Medulla oblongata (tissue), 1 donor: ENCODE measurements at regions not wholly inside any gene's neighbourhood (a gene's known extent, or its start where the extent isn't known, plus 50 kb on each side); places are given as distances from the start of the nearest gene placed in this dataset.

Source experiments
- DNase-seq: peaks from one replicate; pipeline ENCODE4 v3.0.0-alpha.2; 2015; ENCODE audit errors: extremely low spot score

GRCh38 chr17:72208832-72209231 lies 88.0 kb downstream of the SOX9 start:
- DNase-seq: no peak

GRCh38 chr17:72212041-72212440 lies 91.2 kb downstream of the SOX9 start:
- no peak for DNase-seq

- DNase-seq: no peak
These were observed 94.7 kb downstream of the SOX9 start for GRCh38 chr17:72215490-72215889.

GRCh38 chr17:72215928-72216327 lies 95.1 kb downstream of the SOX9 start:
- DNase-seq: no peak

DNA sequence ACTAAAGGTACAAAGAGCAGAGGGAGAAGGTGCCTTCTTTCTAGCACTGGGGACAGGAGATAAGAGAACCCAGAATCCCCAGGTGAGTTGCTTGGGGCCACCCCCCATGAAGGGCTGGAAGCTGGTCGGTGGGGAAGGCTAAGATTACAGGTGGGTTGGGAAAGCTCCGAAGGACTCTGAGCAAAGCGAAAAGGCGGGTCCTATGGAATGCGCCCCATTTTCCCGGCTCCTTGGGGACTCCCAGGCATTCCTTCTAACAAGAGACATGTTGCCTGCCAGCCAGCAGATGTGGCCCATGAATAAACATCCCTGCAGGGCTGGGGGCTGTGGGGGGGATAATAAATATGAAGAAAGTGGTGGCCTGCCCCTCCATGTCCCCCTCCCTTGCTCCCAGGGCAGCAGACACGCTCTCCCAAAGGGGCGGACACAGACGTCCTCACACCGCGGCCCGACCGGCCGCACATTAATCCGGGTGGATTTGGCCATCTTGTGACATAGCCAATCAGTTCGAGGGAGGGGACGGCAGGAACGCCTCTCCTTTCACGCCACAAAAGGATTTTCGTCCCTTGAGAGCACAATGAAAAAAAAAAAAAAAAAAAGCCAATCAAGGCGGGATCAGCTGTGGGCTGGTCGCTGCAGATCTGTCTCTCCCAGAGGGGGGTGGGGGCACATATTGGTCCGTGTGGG lies 98.5 kb downstream of the SOX9 start:
- no peak for DNase-seq

DNA sequence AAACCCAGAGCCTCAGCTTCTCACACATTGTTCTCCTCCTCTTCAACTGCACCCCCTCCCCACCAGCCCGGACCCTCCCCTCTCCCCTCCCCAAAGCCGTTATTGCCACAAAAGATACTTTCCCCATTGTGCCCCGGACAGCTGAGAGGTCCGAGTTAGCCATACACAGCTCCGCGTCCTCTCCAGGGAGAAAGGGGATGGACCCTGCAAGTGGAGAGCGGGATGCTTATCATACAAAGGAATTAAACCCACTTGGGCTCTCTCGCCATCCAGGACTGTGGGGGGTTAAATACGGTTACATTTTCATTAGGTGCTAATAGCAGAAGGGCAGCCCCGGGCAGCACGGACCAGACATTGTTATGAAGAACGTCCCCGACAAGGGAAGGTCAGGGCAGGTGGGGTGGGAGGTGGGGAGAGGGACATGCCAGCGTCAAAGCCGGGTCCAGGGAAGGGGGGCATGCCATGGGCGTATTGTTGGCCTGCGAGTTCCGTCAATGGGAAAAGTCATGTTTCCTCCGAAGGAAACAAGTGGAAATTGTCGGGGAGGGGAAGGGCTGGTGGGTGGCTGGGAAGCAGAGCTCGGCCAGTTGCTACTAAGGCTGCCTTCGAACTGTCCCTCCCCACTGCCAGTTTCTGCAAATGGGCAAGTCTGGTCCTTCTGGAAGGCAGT lies 99.1 kb downstream of the SOX9 start:
- DNase-seq: no peak

DNA sequence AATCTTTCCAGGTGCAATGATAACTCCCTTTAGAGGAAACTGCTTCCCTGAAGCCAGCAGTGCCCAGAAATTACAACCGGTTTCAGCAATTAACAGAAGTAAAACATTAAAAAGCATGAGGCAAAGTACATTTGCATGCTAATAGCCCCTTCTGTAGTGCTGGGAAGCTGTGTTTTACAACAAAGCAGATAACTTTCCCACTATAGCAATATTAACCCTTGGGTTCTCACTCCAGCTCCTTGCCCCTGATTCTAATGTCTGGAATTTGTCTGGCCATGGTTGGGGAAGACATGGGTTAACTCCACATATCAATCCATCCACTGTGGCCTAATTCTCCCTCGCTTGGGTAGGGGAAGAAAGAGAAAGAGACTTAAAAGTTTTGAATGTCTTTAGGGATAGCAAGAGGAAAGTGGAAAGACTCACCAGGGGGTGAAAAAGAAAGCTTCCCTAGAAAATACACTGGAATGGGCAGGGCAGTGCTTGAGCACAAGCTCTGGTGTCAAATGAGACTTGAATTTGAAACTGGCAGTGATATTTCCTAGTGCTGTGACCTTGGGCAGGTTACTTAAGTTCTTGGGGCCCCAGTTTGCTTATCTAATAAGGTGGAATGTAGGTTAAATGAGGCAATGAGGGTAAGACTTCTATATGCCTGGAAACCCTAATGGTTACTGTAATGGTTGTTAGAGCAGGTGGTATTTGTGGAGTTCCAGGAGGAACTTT lies 102.0 kb downstream of the SOX9 start:
- DNase-seq: no peak

- DNase-seq: no peak
These were observed 103.1 kb downstream of the SOX9 start for GRCh38 chr17:72223866-72224291.

- no peak for DNase-seq
These were observed 105.5 kb downstream of the SOX9 start for GRCh38 chr17:72226322-72226721.

DNA sequence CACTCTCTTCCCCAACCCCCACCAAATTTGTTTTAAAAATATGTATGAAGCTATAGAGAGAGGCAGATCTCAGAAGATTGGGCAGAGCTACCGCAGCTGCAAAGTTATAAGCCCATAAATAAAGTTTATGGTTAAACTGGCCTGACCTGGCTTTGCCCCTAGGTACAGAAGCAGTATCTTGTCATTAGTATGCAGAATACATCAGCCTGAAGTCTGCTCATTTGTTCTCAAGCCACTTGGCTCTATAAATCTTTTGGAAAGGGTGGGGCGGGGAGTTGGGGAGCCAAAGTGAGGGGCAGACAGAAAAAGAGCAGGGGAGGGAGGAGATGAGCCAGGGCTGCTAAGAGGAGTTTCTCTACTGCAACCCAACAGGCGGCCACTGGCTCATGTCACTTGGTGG lies 113.2 kb downstream of the SOX9 start:
- DNase-seq: peak; percentile 66

DNA sequence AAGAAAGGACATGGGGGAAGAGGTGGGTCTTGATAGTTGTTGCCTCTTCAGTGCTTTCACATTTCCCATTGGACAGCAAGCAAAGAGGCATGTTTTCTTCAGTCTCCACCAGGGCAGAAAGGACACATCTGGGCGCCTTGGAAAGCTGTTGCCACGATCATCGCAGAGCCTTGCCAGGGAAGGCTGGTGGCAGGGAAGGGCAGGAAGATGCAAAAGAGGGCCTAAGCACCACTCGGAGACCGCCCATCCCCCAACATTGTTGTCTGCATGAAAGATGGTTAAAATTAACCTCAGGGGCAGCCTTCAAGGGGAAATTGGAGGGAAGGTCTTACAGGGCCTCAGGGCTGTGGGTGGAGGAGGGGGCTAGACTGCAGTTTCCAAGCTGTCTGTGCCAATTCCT lies 114.2 kb downstream of the SOX9 start:
- no peak for DNase-seq

DNA sequence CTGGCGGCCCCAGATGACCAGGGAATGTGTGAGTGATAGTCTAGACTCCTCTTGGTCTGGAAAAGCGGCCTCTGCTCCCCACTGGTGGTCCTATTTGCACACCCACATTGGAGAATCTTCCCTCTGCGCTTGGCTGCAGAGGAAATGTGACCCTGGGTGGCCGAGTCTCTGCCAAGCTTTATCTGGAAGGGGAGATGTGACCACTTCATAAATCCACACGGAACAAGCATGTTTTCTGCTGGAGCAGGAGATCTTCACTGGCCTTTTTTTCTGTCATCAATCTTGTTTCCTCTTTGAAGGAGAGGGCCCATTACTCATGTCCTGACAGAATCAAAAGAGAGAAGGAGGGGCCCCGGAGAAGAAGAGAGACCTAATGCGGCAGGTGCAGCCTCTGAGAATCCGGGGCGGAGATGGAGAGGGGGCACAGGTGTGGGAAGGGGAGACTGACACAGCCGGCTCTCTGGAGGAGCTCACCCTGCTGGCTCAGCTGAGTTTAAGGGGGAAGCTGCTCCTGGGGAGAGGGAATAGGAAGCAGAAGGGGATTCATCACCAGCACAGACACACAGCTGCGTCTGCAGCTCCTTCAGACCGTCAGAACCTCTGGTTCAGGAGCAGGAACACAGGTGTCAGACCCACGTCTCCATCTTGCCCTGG lies 116.3 kb downstream of the SOX9 start:
- DNase-seq: no peak

- no peak for DNase-seq
These were observed 117.4 kb downstream of the SOX9 start for GRCh38 chr17:72238157-72238673.

DNA sequence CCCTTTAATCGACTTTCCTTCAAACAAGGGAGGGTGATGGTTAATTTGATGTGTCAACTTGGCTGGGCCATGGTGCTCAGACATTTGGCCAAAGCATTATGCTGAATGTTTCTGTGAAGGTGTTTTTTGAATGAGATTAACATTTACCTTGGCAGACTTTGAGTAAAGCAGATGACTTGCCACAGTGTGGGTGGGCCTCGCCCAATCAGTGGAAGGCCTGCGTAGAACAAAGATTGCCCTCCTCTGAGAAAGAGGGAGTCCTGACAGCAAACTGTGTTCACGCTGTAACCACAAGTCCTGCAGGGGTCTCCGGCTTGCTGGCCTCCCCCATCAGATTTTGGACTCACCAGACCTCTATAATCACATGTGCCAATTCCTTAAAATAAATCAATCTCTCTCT lies 118.7 kb downstream of the SOX9 start:
- no peak for DNase-seq

DNA sequence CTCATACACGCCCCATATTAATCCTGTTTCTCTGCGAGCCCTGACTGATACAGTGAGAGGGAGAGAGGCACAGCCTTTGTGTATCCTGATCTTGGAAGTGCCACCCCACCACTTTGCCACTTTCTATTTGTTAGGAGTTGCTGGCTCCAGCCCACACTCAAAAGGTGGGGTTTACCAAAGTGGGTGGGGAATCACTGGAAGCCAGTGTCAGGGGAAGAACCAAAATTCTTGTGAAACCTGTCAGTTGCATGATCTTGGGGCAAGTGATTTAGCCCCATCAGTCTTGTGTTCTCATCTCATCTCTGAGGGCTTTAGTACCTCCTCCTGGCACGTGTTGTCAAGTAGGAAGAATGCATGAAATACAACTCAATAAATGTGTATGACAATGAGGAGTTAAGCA lies 119.5 kb downstream of the SOX9 start:
- DNase-seq: no peak

DNA sequence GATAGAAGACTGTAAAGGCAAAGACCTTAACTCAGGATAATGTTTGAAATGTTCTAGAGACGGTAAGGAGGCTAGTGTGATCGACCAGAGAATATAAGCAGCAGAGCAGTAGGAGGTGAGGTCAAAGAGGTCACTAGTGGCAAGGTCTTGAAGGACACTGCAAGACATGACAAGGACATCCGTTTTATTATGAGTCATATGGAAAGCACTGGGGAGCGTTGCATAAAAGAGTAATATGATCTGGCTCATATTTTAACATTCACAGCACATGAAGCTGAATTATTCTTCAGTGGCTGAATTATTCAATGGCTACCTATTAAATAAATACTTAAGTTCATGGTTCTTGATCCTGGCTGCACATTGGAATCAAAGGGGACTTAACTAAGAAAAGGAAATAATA lies 123.7 kb downstream of the SOX9 start:
- no peak for DNase-seq

DNA sequence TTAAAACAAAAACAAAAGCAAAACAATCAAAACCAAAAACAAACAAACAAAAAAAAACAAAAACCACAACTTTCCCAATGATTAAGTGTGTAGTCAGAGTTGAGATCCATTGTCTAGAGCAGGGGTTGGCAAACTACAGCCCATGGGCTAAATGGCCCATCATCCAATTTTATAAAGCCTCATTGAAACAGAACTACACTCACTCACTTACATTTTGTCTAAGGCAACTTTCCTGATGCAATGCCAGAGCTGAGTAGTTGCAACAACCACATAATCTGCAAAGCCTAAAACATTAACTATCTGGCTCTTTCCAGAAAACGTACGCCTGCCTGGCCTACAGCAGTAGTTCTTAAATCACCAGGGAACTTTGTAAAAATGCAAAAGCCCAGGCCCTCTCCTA lies 124.1 kb downstream of the SOX9 start:
- no peak for DNase-seq

GRCh38 chr17:72249441-72249840 lies 128.6 kb downstream of the SOX9 start:
- DNase-seq: no peak

DNA sequence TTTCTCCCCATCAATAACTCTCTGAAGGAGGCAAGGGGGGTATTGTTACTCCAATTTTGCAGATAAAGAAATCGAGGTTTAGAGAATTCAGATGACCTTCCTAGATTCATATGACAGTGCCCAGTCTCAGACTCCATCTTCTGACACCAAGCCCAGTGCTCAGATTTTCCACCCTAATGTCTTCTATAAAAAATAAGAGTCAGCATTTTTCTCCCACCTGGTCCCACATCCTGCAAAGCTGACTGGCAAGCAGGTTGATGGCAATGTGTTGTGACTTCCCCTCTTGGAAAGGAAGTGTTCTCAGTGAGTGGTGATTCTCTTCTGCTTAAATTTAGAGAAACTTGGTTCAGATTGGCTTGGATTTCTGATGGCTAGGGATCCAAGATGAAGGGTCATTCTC lies 129.4 kb downstream of the SOX9 start:
- DNase-seq: no peak

GRCh38 chr17:72253597-72253996 lies 132.8 kb downstream of the SOX9 start:
- DNase-seq: no peak

- DNase-seq: no peak
These were observed 134.1 kb downstream of the SOX9 start for GRCh38 chr17:72254808-72255449.

- DNase-seq: no peak
These were observed 134.7 kb downstream of the SOX9 start for GRCh38 chr17:72255481-72255880.
